ENCODE measurements at regions not wholly inside any gene's neighbourhood (a gene's known extent, or its start where the extent isn't known, plus 50 kb on each side); places are given as distances from the start of the nearest gene placed in this dataset.
A peak's percentile ranks its signal among the peaks of the same experiment; 100 is the strongest.

DNA sequence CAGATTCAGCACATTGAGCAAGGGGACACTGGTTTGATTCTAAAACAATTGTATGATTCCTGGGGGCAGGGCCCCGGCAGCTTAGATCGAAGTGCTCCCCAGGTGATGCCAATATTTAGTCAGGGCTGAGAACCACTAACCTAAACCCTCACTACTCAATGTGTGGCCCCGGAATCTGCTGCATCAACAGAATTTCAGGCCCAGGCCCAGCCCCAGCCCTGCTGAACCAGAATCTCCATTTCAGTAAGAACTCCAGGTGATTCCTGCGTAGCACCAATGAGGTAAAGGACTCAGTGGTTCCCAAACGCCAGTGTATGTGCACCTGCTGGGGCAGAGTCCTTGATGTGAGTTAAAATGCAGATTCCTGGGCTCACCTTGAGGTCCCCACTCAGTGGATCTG is 152.8 kb upstream of the KCNG1 start:
- FAIRE-seq (no peak), DNase-seq (ENCODE audit: low read depth in 1 of 2, low spot score in 1 of 2) (no peak), ATAC-seq (no peak)
- Histone ChIP-seq H3K4me3 (no peak overlapping the region), H3K4me1 (no peaks in the 10 kb centered on the region), H3K27ac (no peak overlapping the region), H3K4me2 (no peak overlapping the region), H3K9me3 (no peaks in the 10 kb centered on the region)
- ChIA-PET POLR2A (no interaction called here), CTCF (no interaction called here)
- WGBS (ENCODE audit: missing lambda C conversion rate): 54% methylated on average over 5 of the region's 5 CpGs
- TF ChIP-seq, protein P1, sequence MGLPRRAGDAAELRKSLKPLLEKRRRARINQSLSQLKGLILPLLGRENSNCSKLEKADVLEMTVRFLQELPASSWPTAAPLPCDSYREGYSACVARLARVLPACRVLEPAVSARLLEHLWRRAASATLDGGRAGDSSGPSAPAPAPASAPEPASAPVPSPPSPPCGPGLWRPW (IDR thresholded peaks at IDR 0.05): no peak
- peak; percentile 31 for TF ChIP-seq MAFK (IDR thresholded peaks at IDR 0.05; ENCODE audit: partially characterized antibody)

DNA sequence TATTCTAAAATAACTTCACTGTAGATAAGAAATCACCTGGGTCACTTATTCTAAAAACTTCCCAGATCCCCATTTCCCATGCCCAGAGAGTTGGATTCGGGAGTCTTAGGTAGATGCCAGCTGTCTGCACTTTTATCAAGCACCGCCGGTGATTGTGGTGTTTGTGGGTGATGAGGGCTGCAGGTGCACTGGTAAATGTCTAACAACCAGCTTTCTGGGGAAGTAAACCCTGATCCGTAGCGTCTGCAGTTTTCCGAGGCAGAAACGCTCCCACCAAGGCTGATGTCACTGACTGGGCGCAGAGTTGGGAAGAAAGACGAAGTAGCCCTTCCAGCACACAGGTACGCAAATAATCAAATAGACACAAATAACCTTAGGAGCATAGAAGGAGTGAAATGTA is 152.2 kb upstream of the KCNG1 start:
- CTCF ChIA-PET: interaction anchor here (0.7 kb wide), 1 partner anchor 116 kb away, joined by 4 read pairs; no protein-coding TSS in a partner anchor
- 72% methylated on average over 10 of the region's 10 CpGs for WGBS (ENCODE audit: missing lambda C conversion rate)
- POLR2A ChIA-PET: no interaction called here

DNA sequence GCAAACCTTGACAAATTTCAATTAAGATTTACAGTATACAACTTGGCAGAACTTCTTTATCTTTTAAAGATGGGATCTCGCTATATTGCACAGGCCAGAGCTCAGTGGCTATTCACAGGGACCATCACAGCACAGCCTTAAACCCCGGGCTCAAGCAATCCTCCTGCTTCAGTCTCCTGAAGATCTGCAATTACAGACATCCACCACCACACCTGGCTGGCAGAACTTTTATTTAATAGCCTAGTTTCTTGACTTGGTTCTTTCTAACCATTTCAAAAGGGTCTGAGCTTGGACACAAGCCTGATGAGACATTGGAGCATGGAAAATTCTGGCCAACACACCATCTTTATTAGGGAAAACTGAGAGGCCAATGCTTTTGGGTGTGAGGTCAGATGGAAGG is 151.6 kb upstream of the KCNG1 start:
- peaks cover 3% of the 10 kb centered on the region; the same call in 1 of the 3 replicates for H3K9me3 ChIP-seq
- 31% methylated on average over 2 of the region's 2 CpGs for WGBS (ENCODE audit: missing lambda C conversion rate)
- DNase-seq (ENCODE audit: low read depth in 1 of 2, low spot score in 1 of 2) (no peak), FAIRE-seq (no peak), ATAC-seq (peak in 1 of 2 experiments; percentile 51; a peak in 2 of 6 replicates)
- POLR2A ChIA-PET: no interaction called here
- no peaks in the 10 kb centered on the region for H3K4me1 ChIP-seq
- CTCF ChIA-PET: interaction anchor here (0.7 kb wide), 2 partner anchors 12 to 115 kb away, joined by 3 to 4 read pairs; no protein-coding TSS in a partner anchor
- H3K4me3 ChIP-seq: no peak overlapping the region
- no peak overlapping the region for H3K4me2 ChIP-seq
- no peak overlapping the region for H3K27ac ChIP-seq
- TF ChIP-seq HDAC2 (IDR thresholded peaks at IDR 0.05) (no peak), MYC (IDR thresholded peaks at IDR 0.05; ENCODE audit: borderline replicate concordance, low read length) (no peak)

More for the DNA sequence above, 152.2 kb upstream of the KCNG1 start:
- TF ChIP-seq TFCP2L1 (CRISPR knock-in tag; IDR thresholded peaks at IDR 0.05): no peak
- no peak for TF ChIP-seq HOXB13 (CRISPR knock-in tag; IDR thresholded peaks at IDR 0.05; ENCODE audit: low read depth)
- TF ChIP-seq MYC (IDR thresholded peaks at IDR 0.05; ENCODE audit: borderline replicate concordance, low read length): no peak
- TF ChIP-seq, protein P2, sequence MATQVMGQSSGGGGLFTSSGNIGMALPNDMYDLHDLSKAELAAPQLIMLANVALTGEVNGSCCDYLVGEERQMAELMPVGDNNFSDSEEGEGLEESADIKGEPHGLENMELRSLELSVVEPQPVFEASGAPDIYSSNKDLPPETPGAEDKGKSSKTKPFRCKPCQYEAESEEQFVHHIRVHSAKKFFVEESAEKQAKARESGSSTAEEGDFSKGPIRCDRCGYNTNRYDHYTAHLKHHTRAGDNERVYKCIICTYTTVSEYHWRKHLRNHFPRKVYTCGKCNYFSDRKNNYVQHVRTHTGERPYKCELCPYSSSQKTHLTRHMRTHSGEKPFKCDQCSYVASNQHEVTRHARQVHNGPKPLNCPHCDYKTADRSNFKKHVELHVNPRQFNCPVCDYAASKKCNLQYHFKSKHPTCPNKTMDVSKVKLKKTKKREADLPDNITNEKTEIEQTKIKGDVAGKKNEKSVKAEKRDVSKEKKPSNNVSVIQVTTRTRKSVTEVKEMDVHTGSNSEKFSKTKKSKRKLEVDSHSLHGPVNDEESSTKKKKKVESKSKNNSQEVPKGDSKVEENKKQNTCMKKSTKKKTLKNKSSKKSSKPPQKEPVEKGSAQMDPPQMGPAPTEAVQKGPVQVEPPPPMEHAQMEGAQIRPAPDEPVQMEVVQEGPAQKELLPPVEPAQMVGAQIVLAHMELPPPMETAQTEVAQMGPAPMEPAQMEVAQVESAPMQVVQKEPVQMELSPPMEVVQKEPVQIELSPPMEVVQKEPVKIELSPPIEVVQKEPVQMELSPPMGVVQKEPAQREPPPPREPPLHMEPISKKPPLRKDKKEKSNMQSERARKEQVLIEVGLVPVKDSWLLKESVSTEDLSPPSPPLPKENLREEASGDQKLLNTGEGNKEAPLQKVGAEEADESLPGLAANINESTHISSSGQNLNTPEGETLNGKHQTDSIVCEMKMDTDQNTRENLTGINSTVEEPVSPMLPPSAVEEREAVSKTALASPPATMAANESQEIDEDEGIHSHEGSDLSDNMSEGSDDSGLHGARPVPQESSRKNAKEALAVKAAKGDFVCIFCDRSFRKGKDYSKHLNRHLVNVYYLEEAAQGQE (IDR thresholded peaks at IDR 0.05): no peak
- no peak for TF ChIP-seq HDAC2 (IDR thresholded peaks at IDR 0.05)
- TF ChIP-seq, protein P3, sequence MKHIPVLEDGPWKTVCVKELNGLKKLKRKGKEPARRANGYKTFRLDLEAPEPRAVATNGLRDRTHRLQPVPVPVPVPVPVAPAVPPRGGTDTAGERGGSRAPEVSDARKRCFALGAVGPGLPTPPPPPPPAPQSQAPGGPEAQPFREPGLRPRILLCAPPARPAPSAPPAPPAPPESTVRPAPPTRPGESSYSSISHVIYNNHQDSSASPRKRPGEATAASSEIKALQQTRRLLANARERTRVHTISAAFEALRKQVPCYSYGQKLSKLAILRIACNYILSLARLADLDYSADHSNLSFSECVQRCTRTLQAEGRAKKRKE (CRISPR knock-in tag; IDR thresholded peaks at IDR 0.05; ENCODE audit: low read depth): no peak
- no peak for TF ChIP-seq KDM5A (IDR thresholded peaks at IDR 0.05)
- no peak for TF ChIP-seq JUNB (IDR thresholded peaks at IDR 0.05)
- TF ChIP-seq HOXA7 (CRISPR knock-in tag; IDR thresholded peaks at IDR 0.05): no peak
- TF ChIP-seq HOXB5 (CRISPR knock-in tag; IDR thresholded peaks at IDR 0.05): no peak
- TF ChIP-seq PHF8 (IDR thresholded peaks at IDR 0.05; ENCODE audit: borderline replicate concordance, low read depth): no peak
- no peak for ATAC-seq
- Histone ChIP-seq H3K4me1 (no peaks in the 10 kb centered on the region), H3K4me2 (no peak overlapping the region), H3K27ac (no peak overlapping the region), H3K4me3 (no peak overlapping the region), H3K9me3 (no peaks in the 10 kb centered on the region)
- no peak for FAIRE-seq
- no peak for DNase-seq (ENCODE audit: low read depth in 1 of 2, low spot score in 1 of 2)
